HG02623 (cell line): ENCODE measurements at regions not wholly inside any gene's neighbourhood (a gene's known extent, or its start where the extent isn't known, plus 50 kb on each side); places are given as distances from the start of the nearest gene placed in this dataset.

ENCODE experiments used
- ATAC-seq: cut with Tn5 transposase; IDR thresholded peaks from one replicate; pipeline ENCODE4 v1.9.1; 2021; ENCODE audit warnings: moderate library complexity; ENCODE audit not compliant: unreplicated experiment

- no peak for ATAC-seq
Measured at GRCh38 chr3:9301091-9301490, 51.6 kb upstream of the SRGAP3 start.

- no peak for ATAC-seq
Measured at GRCh38 chr3:9301798-9302197, 52.4 kb upstream of the SRGAP3 start.

GRCh38 chr3:9302425-9303181, 53.2 kb upstream of the SRGAP3 start:
- peak; percentile 89 for ATAC-seq

- no peak for ATAC-seq
Measured at GRCh38 chr3:9308298-9308990, 54.4 kb upstream of the THUMPD3 start.

GRCh38 chr3:9310043-9310442, 52.8 kb upstream of the THUMPD3 start:
- ATAC-seq: no peak

GRCh38 chr3:9311228-9311627, 51.6 kb upstream of the THUMPD3 start:
- no peak for ATAC-seq
